HG02588 (cell line): ENCODE measurements at regions not wholly inside any gene's neighbourhood (a gene's known extent, or its start where the extent isn't known, plus 50 kb on each side); places are given as distances from the start of the nearest gene placed in this dataset.

Experiments used
- ATAC-seq: cut with Tn5 transposase; IDR thresholded peaks from one replicate; pipeline ENCODE4 v1.9.1; 2021; ENCODE audit warnings: mild to moderate bottlenecking, moderate library complexity; ENCODE audit not compliant: unreplicated experiment

DNA sequence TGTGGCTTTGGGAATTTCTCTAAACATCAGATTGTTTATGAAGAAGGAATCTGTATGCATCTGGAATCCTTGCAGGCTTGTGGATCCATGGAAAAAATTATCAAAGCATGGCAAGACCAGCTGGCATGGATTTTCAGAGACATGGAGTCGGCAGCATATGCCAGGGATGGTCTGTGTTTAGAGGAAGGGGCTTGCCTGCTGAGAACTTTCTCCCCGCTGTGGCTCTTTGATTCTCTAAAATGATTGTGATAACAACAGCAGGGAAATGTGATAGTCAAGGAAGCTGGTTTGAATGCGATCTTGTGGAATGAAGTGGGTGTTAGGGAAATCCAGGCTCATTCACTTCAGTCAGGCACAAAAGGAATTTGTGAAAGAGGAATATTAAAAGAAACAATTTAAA is 245.7 kb upstream of the THRB start:
- ATAC-seq: no peak

DNA sequence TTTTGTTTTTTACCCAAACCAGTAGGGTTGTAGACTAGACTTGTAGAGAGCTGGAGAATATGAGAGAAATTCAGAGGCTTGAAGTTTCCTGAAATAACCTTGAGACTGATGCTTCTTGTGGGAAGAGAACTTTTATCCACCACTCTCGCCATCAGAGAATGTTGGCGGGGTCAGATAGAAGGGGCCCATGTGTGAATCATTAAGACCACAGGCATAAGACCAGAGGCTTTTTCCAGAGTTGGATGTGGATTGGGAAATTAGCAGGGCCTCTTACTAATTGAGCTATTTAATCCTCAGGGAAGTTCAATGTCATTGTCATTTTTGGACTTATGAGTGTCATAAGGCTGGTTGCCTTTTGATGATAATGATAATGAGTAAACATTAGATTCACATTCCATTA is 246.9 kb upstream of the THRB start:
- ATAC-seq: no peak

DNA sequence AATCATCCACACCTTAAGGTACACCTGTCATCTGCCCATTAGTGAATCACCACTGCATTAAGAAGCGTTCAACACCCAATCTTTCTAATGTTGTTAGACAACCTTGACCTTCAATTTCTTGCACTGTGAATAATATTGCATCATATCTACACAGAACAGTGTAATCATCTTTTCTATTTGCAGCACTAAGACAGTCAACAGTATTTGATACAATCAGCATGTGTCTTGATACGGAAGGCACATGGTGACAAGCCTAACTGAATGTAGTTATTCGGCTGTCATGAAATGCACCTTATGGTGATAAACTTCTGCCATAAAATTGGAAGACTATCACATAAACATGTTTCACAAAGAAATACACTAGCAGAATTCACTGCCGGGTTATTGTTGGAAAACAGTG is 253.9 kb upstream of the THRB start:
- no peak for ATAC-seq

DNA sequence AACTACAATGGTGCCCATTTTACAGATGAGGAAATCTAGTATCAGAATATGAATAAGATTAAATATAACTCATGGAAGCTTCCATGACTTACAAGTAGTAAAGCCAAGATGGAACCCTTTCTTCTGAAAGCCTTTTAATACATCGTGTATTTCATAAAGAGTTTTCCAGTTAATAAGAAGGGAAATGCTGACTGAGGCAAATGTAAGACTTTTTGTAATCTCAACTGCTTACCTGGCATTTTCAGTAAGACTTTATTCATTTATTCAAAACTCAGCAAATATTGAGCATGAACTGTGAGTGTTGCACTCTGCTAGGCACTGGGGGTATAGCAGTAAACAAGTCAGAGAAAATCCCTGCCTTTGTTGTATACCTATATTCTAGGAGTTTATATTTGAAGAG is 256.4 kb upstream of the THRB start:
- ATAC-seq: no peak

DNA sequence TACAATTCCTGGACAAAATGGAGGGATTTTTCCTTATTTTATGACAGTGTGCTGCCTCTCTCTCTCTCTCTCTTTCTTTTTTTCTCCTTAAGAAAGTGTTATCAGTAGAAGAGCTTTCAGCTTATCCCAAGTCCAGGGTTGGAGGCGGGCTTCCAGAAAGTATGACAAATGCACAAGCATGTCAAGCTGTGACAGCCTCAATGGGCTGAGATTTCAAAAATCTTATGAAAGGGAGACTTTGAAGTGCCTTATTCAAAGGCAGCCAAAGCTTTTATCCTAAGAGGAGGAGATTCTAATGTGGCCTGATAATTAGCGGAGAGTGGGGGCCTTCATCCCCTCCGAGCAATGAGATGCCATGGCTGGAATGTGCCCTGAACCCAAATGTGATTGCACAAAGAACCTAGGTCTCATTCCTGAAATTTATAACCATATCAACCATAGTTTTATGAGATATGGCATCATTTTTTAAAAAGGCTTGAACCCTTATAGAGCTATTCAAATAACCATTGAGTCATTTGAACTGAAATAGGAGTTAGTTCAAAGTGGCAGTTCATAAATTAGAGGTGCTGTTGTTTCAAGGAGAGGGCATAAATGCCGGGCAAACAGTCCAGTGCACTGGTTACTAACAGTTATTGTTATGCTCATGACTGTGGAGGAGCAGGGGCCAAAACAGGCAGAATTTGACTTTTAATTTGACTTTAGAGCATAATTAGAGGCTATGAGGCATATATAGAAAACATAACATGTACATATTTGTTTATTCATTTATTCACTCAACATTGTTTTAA is 261.6 kb upstream of the THRB start:
- no peak for ATAC-seq

DNA sequence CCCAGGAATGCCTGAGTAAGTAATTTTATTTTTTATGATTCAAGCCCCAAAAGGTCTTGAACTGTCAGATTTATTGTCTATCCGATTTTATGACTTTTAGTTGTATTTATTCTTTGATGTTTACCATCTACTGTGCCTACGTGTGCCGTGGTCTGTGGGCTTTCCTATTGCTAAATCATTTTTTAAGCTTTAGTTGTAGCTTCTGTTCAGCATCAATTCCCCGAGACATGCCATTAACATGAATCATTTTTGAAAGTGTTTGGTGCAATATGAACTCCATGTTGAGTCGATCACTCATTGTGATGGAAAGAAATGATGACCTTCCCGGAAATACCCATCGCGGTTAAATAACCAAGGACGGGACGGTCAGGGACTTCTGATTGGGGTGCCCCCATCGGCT is 268.7 kb upstream of the THRB start:
- no peak for ATAC-seq

DNA sequence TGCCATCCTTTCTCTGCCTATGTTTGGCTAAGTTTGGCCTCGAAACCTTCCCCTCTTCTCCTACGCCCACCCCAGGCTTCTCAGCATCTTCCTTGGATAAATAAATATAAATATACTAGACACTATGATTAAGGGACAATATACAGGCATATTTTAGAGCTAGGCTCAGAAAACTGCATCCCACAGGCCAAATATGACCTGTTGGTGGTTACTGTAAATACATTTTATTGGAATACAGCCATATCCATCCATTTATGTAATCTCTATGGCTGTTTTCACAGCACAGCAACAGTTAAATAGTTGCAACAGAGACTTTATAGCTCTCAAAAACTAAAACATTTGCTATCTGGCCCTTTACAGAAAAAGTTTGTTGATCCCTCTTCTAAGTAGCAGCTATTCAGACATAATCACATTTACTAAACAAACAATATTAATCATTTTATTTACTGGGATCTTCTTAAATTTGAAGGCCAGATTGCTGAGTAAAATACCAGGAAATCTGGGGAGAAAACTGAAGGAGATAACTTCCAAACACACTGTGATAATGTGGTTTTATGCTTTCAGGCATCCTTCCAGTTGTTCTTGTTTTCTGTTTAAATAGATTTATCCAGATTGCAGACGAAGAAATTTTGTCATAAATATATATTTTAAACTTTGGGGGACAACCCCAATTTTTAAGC is 269.7 kb upstream of the THRB start:
- no peak for ATAC-seq

DNA sequence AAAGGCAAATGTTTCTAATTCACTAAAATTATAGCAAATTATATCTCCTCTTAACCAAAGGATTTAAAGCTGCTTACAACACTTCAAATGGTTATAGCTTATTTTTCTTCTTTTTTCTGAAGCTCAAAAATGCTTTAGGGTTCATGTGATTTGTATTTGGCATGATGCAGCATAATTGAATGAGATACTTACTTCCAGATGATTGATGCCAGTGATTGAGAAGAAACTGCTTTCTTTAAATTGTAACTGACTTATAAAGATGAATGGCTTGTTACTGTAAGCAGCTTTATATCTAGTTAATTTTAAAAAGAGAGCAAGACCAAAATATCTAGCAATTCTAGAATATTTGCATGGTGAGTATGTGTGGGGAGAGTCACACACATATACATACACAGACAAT is 270.7 kb upstream of the THRB start:
- ATAC-seq: no peak

DNA sequence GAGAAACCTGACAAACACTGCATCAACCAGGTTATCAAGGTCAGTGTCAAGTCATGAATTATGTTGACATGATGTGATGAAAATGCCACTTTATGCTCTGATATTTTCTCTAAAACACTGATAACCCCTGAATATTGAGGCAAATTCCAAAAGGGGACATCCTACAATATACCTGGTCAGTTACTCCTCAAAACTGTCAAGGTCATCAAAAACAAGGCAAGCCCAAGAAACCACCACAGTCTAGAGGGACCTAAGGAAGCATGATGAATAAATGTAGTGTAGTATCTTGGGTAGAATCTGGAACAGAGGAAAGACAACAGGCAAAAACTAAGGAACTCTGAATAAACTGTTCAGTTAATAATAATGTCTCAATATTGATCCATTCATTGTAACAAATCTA is 275.3 kb upstream of the THRB start:
- no peak for ATAC-seq

DNA sequence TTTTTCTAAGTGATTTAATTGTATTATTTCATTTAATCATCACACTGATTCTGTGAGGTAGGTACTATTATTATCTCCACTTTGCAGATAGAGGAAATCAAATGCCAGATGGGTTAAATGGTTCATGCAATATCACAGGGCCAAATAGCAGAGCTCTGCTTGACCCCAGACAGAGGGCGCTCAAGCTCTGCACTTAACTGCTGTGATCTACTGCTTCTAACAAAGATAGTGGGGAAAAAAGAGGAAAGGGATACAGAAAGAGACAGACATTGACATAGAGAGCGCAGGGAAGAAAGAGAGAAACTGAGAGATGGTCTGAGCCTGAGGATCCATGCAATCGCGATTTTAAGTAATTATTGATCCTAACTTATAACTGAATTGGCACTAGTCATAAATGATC is 279.1 kb upstream of the THRB start:
- peak; percentile 65 for ATAC-seq

DNA sequence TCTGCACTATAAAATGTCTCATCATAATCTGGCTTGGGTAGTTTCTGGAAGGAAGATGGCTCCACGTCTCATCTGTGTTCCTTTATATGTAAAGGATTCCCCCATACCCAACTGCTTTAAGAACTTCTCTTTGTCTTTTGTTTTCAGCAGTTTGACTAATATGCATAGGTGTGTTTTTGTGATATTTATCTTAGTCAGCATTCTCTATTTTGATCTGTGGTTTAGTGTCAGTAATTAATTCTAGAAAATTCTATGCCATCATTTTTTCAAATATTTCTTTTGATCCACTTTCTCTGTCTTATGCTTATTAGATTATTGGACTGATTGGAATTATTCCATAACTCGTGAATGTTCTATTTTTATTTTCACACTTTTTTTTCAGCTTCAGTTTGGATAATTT is 286.3 kb upstream of the THRB start:
- ATAC-seq: no peak

DNA sequence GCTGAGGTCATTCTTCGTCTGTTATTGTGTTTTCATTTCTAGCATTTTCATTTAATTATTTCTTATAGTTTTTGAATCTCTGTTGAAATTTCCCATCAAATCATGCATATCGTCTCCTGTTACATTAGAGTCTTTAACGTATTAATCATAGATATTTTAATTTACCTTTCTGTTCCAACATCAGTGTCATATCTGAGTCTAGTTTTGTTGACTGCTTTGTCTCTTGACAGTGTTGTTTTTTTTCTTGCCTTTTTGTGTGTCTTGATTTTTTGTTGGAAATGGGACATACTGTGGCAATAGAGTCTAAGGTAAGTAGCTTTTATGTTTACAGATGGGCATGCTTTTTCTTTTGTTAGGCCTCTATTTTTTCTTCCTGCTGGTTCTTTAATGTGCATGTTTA is 286.8 kb upstream of the THRB start:
- no peak for ATAC-seq

DNA sequence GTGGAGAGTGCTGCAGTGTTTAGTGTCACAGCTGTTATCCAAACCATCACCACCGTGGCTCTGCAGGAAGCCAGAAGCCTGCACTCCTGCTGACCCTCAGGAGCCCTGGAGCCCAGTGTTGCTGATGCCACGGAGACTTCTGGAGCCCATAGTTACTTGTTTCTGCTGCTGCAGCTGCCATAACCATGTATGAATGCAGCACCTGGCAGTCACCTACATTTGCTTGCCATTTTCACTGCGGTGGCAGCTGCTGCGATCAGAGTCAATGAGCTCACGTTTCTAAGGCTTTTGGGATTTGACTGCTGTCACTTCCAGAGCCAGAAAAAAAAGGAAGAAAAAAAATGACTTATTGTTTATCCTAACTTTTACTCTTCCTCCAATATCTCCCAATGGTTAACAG is 299.2 kb upstream of the THRB start:
- ATAC-seq: no peak

DNA sequence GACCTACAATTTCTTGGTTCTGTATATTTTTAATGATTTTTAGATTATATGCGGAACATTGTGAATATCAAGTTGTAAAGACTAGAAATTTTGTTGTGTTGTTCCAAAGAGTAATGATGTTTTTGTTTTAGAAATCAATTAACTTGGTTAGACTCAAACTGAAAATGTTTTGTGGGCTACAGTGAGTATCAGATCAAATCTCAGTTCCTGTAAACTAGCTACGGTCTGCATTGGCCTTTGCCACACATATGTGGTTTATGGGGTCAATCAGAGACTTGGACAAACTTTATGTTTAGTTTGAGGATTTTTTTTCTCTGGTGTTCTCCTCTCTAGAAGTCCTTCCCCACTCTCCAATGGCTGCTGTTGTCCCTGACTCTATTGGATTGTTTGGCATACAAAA is 308.0 kb upstream of the THRB start:
- peak; percentile 92 for ATAC-seq

DNA sequence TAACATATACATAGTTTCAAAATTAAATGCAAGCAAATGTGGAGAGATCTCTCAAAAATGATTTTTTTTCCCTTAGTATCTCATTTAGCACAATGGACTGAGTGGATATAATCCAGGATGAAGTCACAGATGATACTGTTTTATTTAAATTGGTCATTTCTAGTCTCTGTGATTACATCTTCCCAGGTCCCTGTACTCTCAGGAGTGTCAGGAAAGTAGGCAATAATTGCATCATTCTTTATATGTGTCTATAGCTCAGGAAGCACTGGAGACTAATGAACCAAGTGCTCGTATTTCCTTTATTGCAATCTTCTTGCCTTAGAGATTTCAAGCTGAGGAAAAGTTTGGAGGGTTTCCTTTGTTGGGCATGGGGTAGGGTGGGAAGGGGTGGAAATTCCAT is 309.4 kb upstream of the THRB start:
- ATAC-seq: no peak

DNA sequence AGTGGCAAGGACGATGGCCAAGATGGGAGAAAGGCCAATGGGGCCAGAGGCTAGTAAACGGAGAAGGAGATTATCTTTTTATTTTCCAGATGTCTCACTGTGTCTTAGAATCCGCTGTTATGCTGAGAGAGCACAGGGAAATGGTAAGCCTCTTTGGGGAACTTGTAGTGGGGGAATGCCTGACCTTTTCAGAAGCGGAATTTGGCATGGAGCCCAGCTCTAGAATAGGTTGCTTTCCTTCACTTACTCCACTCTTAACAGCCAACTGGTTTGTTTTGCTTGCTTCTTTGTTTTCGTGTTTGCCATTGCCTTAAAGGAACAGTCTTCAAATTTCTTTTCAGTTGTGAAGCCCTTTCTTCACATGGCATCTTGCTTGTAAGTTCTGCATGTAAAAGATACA is 316.2 kb upstream of the THRB start:
- ATAC-seq: no peak

DNA sequence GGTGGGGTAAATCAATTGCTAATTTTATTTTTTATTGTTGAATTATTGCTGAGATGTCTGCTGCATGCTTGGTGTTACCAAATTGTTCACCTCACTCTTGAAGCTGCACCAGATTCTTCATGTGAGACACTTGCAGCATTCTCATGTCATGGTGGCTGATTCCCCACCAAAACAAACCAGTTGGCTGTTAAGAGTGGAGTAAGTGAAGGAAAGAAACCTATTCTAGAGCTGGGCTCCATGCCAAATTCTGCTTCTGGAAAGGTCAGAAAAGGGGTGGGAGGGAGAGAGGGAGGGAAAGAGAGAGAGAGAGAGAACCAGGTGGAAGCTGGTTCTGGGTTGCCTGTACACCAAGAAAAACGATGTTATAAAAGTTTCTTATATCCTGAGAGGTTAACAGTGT is 317.5 kb upstream of the THRB start:
- no peak for ATAC-seq

DNA sequence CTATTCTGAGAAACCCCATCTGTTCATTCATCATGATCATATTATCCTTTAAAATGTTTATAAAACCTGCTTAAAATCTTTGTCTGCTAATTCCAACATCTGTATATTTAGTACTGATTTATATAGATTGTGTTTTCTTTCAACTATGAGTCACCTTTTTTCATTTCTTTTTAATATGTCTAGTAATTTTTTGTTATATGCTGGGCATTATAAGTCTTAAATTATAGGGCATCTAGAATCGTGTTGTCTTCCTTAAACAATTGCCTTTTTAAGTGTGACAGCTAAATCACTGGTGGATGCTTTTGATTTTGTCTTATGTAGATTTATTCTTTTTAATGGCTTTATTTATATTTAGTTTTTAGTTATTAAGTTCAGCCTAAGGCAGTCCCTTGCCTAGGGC is 323.4 kb upstream of the THRB start:
- ATAC-seq: no peak

DNA sequence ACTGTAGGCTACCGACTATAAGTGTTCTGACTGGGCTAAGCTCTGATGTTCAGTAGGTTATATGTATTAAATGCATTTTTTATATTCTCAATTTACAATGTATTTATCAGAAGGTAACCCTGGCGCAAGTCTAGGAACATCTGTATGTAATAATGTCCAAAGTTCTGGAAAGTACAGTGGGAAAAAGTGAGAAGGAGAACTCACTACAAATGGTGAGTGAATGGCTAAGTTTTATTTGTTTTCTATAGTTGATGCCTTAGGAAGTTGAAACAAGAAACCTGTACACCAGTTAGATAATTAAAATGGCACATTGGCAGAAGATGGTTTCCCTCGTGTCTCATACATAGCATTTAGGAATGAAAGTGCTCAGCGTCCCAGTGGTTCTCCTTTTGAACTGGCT is 333.4 kb upstream of the THRB start:
- ATAC-seq: no peak

DNA sequence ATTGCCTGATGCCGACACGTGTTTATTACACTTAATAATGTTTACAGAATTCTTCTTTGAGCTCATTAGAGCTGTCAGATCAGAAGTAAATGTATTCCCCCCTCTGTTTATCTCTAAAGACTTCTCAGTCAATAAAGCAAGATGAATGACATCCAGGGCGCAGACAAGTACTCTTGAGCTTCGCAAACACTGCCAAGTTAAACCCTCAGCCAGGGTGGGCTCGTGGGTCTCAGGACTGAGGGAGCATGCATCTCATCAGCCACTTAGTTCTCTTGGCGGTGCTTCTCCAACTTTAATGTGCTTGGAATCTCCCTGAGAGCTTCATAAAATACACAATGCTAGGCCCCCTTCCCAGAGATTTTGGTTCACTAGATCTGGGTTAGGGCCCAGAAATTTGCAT is 333.9 kb upstream of the THRB start:
- no peak for ATAC-seq

DNA sequence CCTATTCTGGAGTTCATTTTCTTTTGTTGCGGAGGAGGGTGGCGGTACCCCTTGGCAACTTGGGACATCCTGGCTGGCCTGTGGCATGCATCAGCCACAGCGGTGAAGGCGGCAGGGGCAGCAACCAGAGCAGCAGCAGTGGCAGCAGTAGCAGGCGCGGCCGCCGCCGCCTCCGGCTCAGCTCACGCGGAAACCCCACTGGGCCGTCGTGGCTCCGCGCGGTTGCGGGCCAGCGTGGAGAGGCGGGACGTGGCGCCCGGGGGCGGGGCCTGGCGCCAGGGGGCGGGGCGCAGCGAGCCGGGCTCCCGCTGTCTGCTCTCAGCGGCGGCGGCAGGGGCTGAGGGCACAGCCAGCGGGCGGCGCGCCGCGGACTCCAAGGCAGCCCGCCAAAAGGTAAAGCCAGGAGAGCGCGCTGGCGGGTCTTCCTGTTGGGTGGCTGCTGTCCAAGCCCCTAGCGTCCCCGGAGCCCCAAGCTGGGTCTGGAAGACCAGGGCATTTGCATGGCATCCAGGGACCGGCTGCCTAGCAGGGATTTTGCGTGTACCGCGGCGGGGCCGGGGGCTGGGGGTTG is 334.4 kb upstream of the THRB start:
- no peak for ATAC-seq

DNA sequence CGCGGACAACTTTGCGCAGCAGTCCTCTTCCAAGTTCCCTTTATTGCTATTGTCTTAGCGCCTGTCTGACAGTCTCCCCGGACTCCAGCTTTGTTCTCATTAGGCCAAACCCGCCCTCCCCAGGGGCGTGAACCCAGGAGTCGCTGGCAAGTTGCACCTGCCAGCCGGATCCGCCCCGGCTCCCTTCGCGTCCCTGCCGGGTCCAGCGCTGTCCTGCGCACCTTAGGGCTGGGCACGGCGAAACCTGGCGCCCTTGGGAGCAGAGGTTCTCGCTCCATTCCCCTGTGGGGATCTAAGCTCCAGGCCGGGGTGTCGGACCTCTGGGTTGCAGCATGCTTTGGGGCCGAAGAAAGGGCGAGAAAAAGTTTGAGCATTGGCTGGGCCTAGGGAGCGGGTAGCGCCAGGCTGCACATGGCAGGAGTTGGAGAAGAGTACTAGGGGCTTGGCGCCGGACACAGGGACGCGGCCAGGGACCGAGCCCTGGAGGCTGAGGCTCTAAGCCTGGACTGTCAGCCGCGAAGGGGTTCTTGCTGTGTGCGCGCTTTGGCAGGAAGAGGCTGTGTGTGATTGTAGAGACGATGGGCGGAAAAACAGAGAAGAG is 335.1 kb upstream of the THRB start:
- no peak for ATAC-seq
